Small intestine (tissue), 7 donors: ENCODE measurements at regions not wholly inside any gene's neighbourhood (a gene's known extent, or its start where the extent isn't known, plus 50 kb on each side); places are given as distances from the start of the nearest gene placed in this dataset.

Experiments used
- DNase-seq, 2 donors: peaks; one replicate each; pipeline versions ENCODE4 v3.0.0 to v3.0.0-alpha.2; 2013
- FAIRE-seq: peaks from 2 replicates; lab custom pipeline; 2012; peaks lifted over from hg19 to GRCh38; lab: Jason Lieb, UNC
- H3K27ac ChIP-seq, 3 donors: one replicate each; pipeline ENCODE4 v1.5.1; 2013; ENCODE audit warnings: low read length in 2 of 3, mild to moderate bottlenecking in 2 of 3, control low read depth in 1 of 3, inconsistent platforms in 1 of 3, low read depth in 1 of 3, moderate library complexity in 1 of 3
- H3K27me3 ChIP-seq, 3 donors: one replicate each; pipeline ENCODE4 v1.6.1; 2013; ENCODE audit warnings: low read length in 3 of 3, inconsistent platforms in 1 of 3; ENCODE audit not compliant: control insufficient read depth in 3 of 3, insufficient read depth in 3 of 3
- H3K36me3 ChIP-seq, 3 donors: one replicate each; pipeline ENCODE4 v1.6.1; 2013; ENCODE audit warnings: low read length in 3 of 3, inconsistent platforms in 1 of 3, low read depth in 1 of 3, mild to moderate bottlenecking in 1 of 3, moderate library complexity in 1 of 3; ENCODE audit not compliant: control insufficient read depth in 3 of 3, insufficient read depth in 2 of 3
- H3K4me1 ChIP-seq, 3 donors: one replicate each; pipeline ENCODE4 v1.6.1; 2013; ENCODE audit warnings: low read length in 2 of 3, inconsistent platforms in 1 of 3, low read depth in 1 of 3, mild to moderate bottlenecking in 1 of 3, moderate library complexity in 1 of 3; ENCODE audit not compliant: control insufficient read depth in 3 of 3, insufficient read depth in 2 of 3
- H3K4me3 ChIP-seq, 3 donors: one replicate each; pipeline ENCODE4 v1.5.1; 2013; ENCODE audit warnings: low read length in 3 of 3, control low read depth in 1 of 3, inconsistent platforms in 1 of 3, low read depth in 1 of 3, mild to moderate bottlenecking in 1 of 3, moderate library complexity in 1 of 3
- H3K9me3 ChIP-seq, 2 donors: one replicate each; pipeline ENCODE4 v1.6.1; 2013; ENCODE audit warnings: low read depth in 1 of 2, low read length in 1 of 2; ENCODE audit not compliant: control insufficient read depth in 2 of 2, insufficient read depth in 1 of 2
- WGBS, 3 donors: extraction: QIAGEN DNeasy Blood & Tissue Kit; methylation state at CpG; one replicate each; pipeline ENCODE4 v1.1.7; 2013; 5-methylcytosine and 5-hydroxymethylcytosine counted together
- donor health status: healthy with polysubstance abuse.
- donor health status: control.
- donor health status: control.
- donor health status: Bipolar disorder and iron deficiency.
- donor health status: healthy.

DNA sequence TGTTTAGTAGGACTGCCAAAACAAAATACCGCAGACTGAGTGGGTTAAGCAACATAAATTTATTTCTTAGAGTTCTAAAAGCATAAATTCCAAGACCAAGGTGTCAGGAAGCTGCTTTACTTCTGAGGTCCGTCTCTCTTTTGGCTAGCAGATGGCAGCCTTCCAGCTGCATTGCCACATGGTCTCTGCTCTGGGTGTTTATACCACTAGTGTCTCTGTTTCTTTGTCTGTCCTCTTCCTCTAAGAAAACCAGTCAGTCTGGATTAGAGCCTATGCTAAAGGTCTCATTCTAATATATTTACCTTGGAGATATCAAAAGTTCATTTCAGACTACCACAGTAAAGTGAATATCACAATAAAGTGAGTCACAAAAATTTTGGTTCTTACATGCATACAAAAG, 519.8 kb downstream of the COL11A1 start:
- Histone ChIP-seq H3K27me3 (no peaks in the 10 kb centered on the region), H3K27ac (no peak overlapping the region), H3K4me1 (no peaks in the 10 kb centered on the region), H3K36me3 (no peaks in the 10 kb centered on the region), H3K9me3 (no peaks in the 10 kb centered on the region), H3K4me3 (no peak overlapping the region)
- 35 to 49% (median 46%) methylated on average over 2 of the region's 2 CpGs for WGBS, 3 donors
- DNase-seq (no peak), FAIRE-seq (no peak)

DNA sequence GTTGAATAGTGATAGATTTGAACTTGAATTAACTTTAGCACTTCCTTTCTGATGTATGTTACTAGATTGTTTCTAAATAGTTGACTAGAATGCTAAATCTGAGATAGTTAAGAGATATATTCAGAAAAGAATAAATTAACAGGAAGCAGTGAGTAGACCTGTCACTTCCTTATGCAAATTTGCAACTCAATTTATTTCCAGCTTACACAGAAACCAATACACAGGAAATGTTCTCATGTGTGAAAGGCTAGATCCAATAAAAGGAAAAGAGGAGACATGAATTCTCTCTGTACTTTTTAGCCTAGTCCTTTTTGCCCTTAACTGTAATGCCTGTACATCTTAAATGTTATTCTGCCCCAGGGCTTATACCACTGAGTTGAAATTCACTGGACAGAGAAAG, 522.3 kb downstream of the COL11A1 start:
- no peaks in the 10 kb centered on the region for H3K27me3 ChIP-seq
- FAIRE-seq = no peak
- DNase-seq = no peak
- no peaks in the 10 kb centered on the region for H3K9me3 ChIP-seq
- H3K4me1 ChIP-seq = no peaks in the 10 kb centered on the region
- no peak overlapping the region for H3K27ac ChIP-seq
- H3K36me3 ChIP-seq = no peaks in the 10 kb centered on the region
- H3K4me3 ChIP-seq = no peak overlapping the region

DNA sequence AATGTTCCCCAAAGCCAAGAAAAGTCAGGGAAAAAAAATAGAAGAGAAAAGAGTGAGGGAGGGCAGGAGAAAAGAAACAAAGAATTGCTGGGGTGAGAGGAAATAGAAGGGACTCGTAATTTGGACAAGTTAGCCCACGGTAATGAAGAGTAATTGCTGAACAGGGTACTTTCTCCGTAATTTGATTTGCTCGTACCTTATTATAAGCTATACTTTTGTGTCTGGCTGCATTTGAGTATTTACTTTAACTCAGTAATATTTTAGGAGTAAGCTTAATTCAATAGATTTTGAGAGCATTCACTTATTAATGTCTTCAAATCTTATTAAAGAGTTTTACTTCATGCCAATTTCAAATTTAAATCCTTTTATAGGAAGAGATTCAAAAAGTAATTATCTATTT, 527.5 kb downstream of the COL11A1 start:
- Histone ChIP-seq H3K4me3 (no peak overlapping the region), H3K9me3 (no peaks in the 10 kb centered on the region), H3K27ac (no peak overlapping the region), H3K36me3 (no peaks in the 10 kb centered on the region), H3K4me1 (no peaks in the 10 kb centered on the region), H3K27me3 (no peaks in the 10 kb centered on the region)
- no peak for FAIRE-seq
- 88 to 92% (median 90%) methylated on average over 4 of the region's 4 CpGs for WGBS, 3 donors
- DNase-seq = no peak

DNA sequence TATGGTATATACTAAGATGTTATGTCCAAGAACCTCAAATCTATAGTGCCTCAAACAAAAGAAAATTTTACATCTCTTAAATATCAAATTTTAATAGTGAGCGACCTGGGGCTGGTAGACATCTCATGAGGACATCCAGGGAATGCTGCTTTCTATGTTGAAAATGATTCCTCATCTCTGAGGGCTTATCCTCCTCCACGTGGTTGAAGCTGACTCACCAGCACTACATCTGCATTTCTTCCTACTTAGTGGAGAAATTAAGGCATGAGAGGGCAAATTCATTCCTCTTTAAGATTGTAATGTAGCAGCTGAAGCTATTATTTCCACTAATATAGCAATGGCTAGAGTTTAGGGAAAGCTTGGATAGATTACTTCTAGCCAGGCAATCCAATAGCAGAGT, 529.5 kb downstream of the COL11A1 start:
- DNase-seq (no peak), FAIRE-seq (no peak)
- 31 to 45% (median 32%) methylated on average over 2 of the region's 2 CpGs for WGBS, 3 donors

DNA sequence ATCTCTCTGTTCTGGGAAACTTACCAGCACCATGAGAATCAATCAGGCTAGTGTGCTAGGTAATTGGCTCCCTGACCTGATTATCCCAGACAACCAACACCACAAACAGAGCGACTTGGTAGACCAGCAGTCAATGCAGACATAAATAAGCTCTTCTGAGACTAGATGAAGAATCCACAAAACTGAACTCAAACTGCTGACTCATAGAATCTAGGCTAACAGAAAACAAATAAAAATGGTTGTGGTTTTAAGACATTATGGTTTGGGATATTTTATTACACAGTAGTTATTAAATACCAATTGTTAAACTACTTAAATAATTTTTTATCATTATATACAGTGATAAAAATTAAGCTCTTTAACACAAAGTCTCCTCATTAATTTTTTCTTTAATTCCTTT, 535.7 kb downstream of the COL11A1 start:
- H3K4me1 ChIP-seq = no peaks in the 10 kb centered on the region
- no peaks in the 10 kb centered on the region for H3K9me3 ChIP-seq
- no peaks in the 10 kb centered on the region for H3K27me3 ChIP-seq
- DNase-seq (no peak), FAIRE-seq (no peak)
- no peak overlapping the region for H3K4me3 ChIP-seq
- 67 to 71% (median 71%) methylated on average over 1 of the region's 1 CpG for WGBS, 3 donors
- no peaks in the 10 kb centered on the region for H3K36me3 ChIP-seq
- no peak overlapping the region for H3K27ac ChIP-seq

More for the DNA sequence above, 529.5 kb downstream of the COL11A1 start:
- Histone ChIP-seq H3K27me3 (no peaks in the 10 kb centered on the region), H3K4me3 (no peak overlapping the region), H3K4me1 (no peaks in the 10 kb centered on the region), H3K36me3 (no peaks in the 10 kb centered on the region), H3K9me3 (no peaks in the 10 kb centered on the region), H3K27ac (no peak overlapping the region)

DNA sequence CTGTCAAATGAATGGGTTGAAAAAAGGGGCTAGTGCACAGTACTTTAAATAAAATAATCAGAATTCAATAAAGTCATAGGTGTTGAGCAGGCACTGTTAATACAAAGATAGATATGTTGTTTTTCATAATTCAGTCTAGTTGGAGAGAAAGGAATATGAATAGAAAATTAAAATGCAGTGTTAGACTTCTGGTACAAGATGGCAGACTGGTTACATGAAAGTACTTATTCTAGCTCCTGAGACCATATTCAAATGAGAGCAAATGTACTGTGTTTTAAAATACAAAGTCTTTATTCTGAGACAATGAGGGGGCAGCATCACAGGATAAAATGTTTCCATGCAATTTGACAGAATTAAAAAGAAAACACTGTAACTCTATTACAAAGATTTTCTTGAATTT, 542.1 kb downstream of the COL11A1 start:
- Histone ChIP-seq H3K4me1 (no peaks in the 10 kb centered on the region), H3K4me3 (no peak overlapping the region), H3K27me3 (no peaks in the 10 kb centered on the region), H3K27ac (no peak overlapping the region), H3K36me3 (no peaks in the 10 kb centered on the region), H3K9me3 (no peaks in the 10 kb centered on the region)
- DNase-seq (no peak), FAIRE-seq (no peak)

DNA sequence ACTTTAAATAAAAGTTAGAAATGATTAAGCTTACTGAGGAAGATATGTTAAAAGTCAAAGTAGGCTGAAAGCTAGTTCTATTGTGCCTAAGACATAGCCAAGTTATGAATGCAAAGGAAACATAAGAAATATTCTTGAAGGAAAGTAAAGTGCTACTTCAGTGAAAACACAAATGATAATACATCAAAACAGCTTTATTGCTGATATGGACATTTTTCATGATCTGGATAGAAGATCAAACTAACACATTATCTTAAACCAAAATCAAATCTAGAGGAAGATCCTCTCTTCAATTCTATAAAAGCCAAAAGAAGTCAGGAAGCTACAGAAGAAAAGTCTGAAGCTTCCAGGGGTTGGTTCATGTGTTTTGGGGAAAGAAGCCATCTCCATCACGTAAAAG, 545.9 kb downstream of the COL11A1 start:
- 78 to 90% (median 79%) methylated on average over 1 of the region's 1 CpG for WGBS, 3 donors
- no peak overlapping the region for H3K27ac ChIP-seq

DNA sequence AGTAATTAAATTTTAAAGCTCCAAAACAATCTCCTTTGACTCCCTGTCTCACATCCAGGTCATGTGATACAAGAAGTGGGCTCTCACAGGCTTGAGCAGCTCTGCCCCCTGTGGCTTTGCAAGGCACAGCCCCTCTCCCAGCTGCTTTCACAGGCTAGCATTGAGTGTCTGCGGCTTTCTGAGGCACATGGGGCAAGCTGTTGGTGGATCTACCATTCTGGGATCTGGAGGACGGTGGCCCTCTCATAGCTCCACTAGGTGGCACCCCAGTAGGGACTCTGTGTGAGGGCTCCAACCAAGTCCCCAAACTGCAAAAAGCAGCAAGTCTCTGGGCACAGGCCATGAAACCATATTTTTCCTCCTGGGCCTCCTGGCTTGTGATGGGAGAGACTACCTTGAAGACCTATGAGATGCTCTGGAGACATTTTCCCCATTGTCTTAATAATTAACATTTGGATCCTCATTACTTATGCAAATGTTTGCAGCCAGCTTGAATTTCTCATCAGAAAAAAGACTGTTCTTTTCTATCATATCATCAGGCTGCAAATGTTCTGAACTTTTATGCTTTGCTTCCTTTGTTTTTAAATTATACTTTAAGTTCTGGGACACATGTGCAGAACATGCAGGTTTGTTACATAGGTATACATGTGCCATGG, 554.1 kb upstream of the OLFM3 start:
- no peak for DNase-seq
- Histone ChIP-seq H3K27me3 (no peaks in the 10 kb centered on the region), H3K27ac (no peak overlapping the region), H3K9me3 (peaks cover 0 to 10% of the 10 kb centered on the region in 2 donors), H3K4me3 (no peak overlapping the region), H3K36me3 (no peaks in the 10 kb centered on the region), H3K4me1 (no peaks in the 10 kb centered on the region)
- 75 to 80% (median 78%) methylated on average over 2 of the region's 2 CpGs for WGBS, 3 donors
- no peak for FAIRE-seq

More for the DNA sequence above, 545.9 kb downstream of the COL11A1 start:
- FAIRE-seq (no peak), DNase-seq (no peak)
- Histone ChIP-seq H3K36me3 (no peaks in the 10 kb centered on the region), H3K27me3 (no peaks in the 10 kb centered on the region), H3K9me3 (no peaks in the 10 kb centered on the region), H3K4me3 (no peak overlapping the region), H3K4me1 (no peaks in the 10 kb centered on the region)

DNA sequence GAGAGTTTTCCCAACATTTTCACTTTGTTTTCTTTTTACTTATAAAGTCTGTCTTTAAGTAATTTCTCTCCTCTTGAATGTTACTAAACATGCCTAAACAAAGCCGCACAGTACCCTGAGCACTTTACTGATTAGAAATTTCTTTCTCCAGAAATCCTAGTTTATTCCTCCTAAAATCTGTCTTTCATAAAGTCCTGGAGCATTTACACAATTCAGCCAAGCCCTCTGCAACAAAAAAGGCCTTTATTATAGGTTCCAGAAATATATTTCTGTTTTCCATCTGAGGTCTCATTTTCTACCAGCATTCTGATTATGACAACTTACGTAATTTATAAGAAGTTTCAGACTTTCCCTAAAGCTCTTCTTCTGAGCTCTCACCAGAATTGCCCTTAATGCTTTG, 549.5 kb upstream of the OLFM3 start:
- FAIRE-seq (no peak), DNase-seq (no peak)
- Histone ChIP-seq H3K36me3 (no peaks in the 10 kb centered on the region), H3K9me3 (no peaks in the 10 kb centered on the region), H3K4me3 (no peak overlapping the region), H3K27me3 (no peaks in the 10 kb centered on the region), H3K4me1 (no peaks in the 10 kb centered on the region), H3K27ac (no peak overlapping the region)
- 69 to 94% (median 89%) methylated on average over 2 of the region's 2 CpGs for WGBS, 3 donors
